Liver (tissue), 8 donors: ENCODE measurements at regions not wholly inside any gene's neighbourhood (a gene's known extent, or its start where the extent isn't known, plus 50 kb on each side); places are given as distances from the start of the nearest gene placed in this dataset.

Experiments used
- DNase-seq: peaks from one replicate; pipeline ENCODE4 v3.0.0-alpha.2; 2017; ENCODE audit warnings: low spot score
- H3K27ac ChIP-seq, 2 donors: one replicate each; pipeline ENCODE4 v1.7.0; 2013; ENCODE audit warnings: inconsistent platforms in 2 of 2, low read length in 2 of 2, control low read depth in 1 of 2, low read depth in 1 of 2, mild to moderate bottlenecking in 1 of 2
- H3K27me3 ChIP-seq, 4 donors: one replicate each; pipeline versions ENCODE4 v1.6.1 to v1.7.0; 2013; ENCODE audit warnings: low read length in 3 of 4, inconsistent platforms in 1 of 4, mild to moderate bottlenecking in 1 of 4, moderate library complexity in 1 of 4; ENCODE audit not compliant: control insufficient read depth in 4 of 4, insufficient read depth in 4 of 4
- H3K36me3 ChIP-seq, 4 donors: one replicate each; pipeline versions ENCODE4 v1.6.1 to v1.7.0; 2013; ENCODE audit warnings: low read length in 3 of 4, mild to moderate bottlenecking in 3 of 4, low read depth in 1 of 4, moderate library complexity in 1 of 4; ENCODE audit not compliant: control insufficient read depth in 4 of 4, insufficient read depth in 3 of 4
- H3K4me1 ChIP-seq, 4 donors: one replicate each; pipeline versions ENCODE4 v1.6.1 to v1.7.0; 2013; ENCODE audit warnings: low read length in 3 of 4, mild to moderate bottlenecking in 3 of 4, moderate library complexity in 1 of 4; ENCODE audit not compliant: control insufficient read depth in 4 of 4, insufficient read depth in 4 of 4
- H3K4me3 ChIP-seq, 3 donors: one replicate each; pipeline versions ENCODE4 v1.6.1 to v1.7.0; 2013; ENCODE audit warnings: low read length in 3 of 3, control low read depth in 1 of 3, low read depth in 1 of 3, mild to moderate bottlenecking in 1 of 3
- H3K9ac ChIP-seq, 2 donors: one replicate each; pipeline ENCODE4 v1.7.0; 2013; ENCODE audit warnings: low read length in 2 of 2, mild to moderate bottlenecking in 2 of 2, moderate library complexity in 2 of 2, control low read depth in 1 of 2, low read depth in 1 of 2
- H3K9me3 ChIP-seq, 4 donors: one replicate each; pipeline versions ENCODE4 v1.6.1 to v1.7.0; 2013; ENCODE audit warnings: low read length in 3 of 4; ENCODE audit not compliant: control insufficient read depth in 4 of 4
- CTCF ChIP-seq: fragments of 150-350 bp; IDR thresholded peaks from 2 replicates; pipeline ENCODE4 v1.5.1; 2017; ENCODE audit warnings: improper control_type of control experiment, low read depth, low read length; ENCODE audit not compliant: missing input control
- EGR1 ChIP-seq, 2 donors: IDR thresholded peaks; 2 replicates each; pipeline ENCODE4 v1.6.1; 2016 to 2018; ENCODE audit warnings: antibody characterized with exemption in 2 of 2, low read depth in 2 of 2
- FOXA1 ChIP-seq: IDR thresholded peaks from 2 replicates; pipeline ENCODE4 v1.6.1; 2016; ENCODE audit warnings: antibody characterized with exemption
- FOXA2 ChIP-seq: IDR thresholded peaks from 2 replicates; pipeline ENCODE4 v1.6.1; 2016; ENCODE audit warnings: antibody characterized with exemption
- GABPA ChIP-seq, 2 donors: IDR thresholded peaks in 1 of 2; conservative IDR thresholded peaks in 1 of 2; 2 replicates each; pipeline ENCODE4 v1.6.1; 2016; ENCODE audit warnings: antibody characterized with exemption in 2 of 2, mild to moderate bottlenecking in 1 of 2, moderate library complexity in 1 of 2
- HNF4A ChIP-seq, 2 donors: conservative IDR thresholded peaks; 2 replicates each; pipeline ENCODE4 v1.6.1; 2016; ENCODE audit warnings: antibody characterized with exemption in 2 of 2, mild to moderate bottlenecking in 2 of 2
- HNF4G ChIP-seq: IDR thresholded peaks from 2 replicates; pipeline ENCODE4 v1.6.1; 2016; ENCODE audit warnings: antibody characterized with exemption
- JUND ChIP-seq, 2 donors: IDR thresholded peaks; 2 replicates each; pipeline ENCODE4 v1.6.1; 2016; ENCODE audit warnings: antibody characterized with exemption in 2 of 2
- MAX ChIP-seq: IDR thresholded peaks from 2 replicates; pipeline ENCODE4 v1.6.1; 2016; ENCODE audit warnings: antibody characterized with exemption
- NR2F2 ChIP-seq: IDR thresholded peaks from 2 replicates; pipeline ENCODE4 v1.6.1; 2016; ENCODE audit warnings: antibody characterized with exemption
- RAD21 ChIP-seq, 2 donors: IDR thresholded peaks; 2 replicates each; pipeline ENCODE4 v1.6.1; 2016; ENCODE audit warnings: antibody characterized with exemption in 2 of 2, mild to moderate bottlenecking in 2 of 2
- RXRA ChIP-seq, 2 donors: IDR thresholded peaks; 2 replicates each; pipeline ENCODE4 v1.6.1; 2017 to 2018; ENCODE audit warnings: antibody characterized with exemption in 2 of 2, mild to moderate bottlenecking in 1 of 2
- SP1 ChIP-seq: IDR thresholded peaks from 2 replicates; pipeline ENCODE4 v1.6.1; 2018; ENCODE audit warnings: antibody characterized with exemption, mild to moderate bottlenecking
- TAF1 ChIP-seq: conservative IDR thresholded peaks from 2 replicates; pipeline ENCODE4 v1.6.1; 2016; ENCODE audit warnings: antibody characterized with exemption, mild to moderate bottlenecking
- YY1 ChIP-seq: IDR thresholded peaks from 2 replicates; pipeline ENCODE4 v1.6.1; 2016; ENCODE audit warnings: antibody characterized with exemption, mild to moderate bottlenecking
- WGBS: extraction: QIAGEN DNeasy Blood & Tissue Kit; methylation state at CpG from one replicate; pipeline ENCODE4 v1.1.7; 2013; 5-methylcytosine and 5-hydroxymethylcytosine counted together
- TF ChIP-seq, protein P1 (sequence below): IDR thresholded peaks from 2 replicates; pipeline ENCODE4 v1.6.1; 2016; ENCODE audit warnings: antibody characterized with exemption, mild to moderate bottlenecking
- TF ChIP-seq, protein P2 (sequence below): IDR thresholded peaks from 2 replicates; pipeline ENCODE4 v1.6.1; 2016; ENCODE audit warnings: antibody characterized with exemption
- TF ChIP-seq, protein P3 (sequence below): IDR thresholded peaks from 2 replicates; pipeline ENCODE4 v1.6.1; 2016; ENCODE audit warnings: antibody characterized with exemption
- donor health status: healthy.
- donor health status: healthy.
- donor health status: healthy.
- donor health status: healthy.
- donor health status: healthy.

DNA sequence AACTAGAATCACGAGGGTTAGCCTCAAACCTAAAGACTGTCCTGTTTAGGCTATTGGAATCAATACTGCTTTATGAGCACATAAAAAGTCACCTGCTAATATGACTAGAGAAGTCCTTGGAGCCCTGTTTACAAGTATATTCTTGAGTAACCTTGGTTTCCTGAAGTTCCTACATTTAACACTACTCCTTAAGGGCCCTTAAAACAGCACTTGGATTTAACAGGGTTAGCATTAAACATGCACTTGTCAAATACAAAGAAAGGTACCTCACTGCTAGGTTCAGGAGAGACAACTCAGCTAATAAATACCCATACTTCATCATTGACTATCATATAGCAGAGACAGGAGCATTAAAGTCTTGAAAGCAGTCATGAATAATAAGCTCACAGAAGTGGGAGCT is 96.7 kb downstream of the SLC5A7 start:
- Histone ChIP-seq H3K36me3 (no peaks in the 10 kb centered on the region), H3K9me3 (no peaks in the 10 kb centered on the region), H3K4me3 (no peak overlapping the region), H3K4me1 (no peaks in the 10 kb centered on the region), H3K27me3 (no peaks in the 10 kb centered on the region), H3K9ac (no peak overlapping the region), H3K27ac (no peak overlapping the region)
- no peak for DNase-seq
- WGBS = 80% methylated on average over 1 of the region's 1 CpG
- TF ChIP-seq YY1 (no peak), SP1 (no peak), MAX (no peak), NR2F2 (no peak), RAD21 (IDR thresholded peaks at IDR 0.05) (no peak), HNF4A (conservative IDR thresholded peaks at IDR 0.05) (no peak), GABPA (IDR thresholded peaks at IDR 0.05 in 1 of 2, conservative IDR thresholded peaks at IDR 0.05 in 1 of 2) (no peak), EGR1 (IDR thresholded peaks at IDR 0.05; ENCODE audit: low read depth in 2 of 2) (no peak), HNF4G (no peak), FOXA1 (no peak), CTCF (no peak), JUND (IDR thresholded peaks at IDR 0.05) (no peak), TAF1 (no peak), RXRA (IDR thresholded peaks at IDR 0.05) (no peak), FOXA2 (no peak)
- TF ChIP-seq, protein P1, sequence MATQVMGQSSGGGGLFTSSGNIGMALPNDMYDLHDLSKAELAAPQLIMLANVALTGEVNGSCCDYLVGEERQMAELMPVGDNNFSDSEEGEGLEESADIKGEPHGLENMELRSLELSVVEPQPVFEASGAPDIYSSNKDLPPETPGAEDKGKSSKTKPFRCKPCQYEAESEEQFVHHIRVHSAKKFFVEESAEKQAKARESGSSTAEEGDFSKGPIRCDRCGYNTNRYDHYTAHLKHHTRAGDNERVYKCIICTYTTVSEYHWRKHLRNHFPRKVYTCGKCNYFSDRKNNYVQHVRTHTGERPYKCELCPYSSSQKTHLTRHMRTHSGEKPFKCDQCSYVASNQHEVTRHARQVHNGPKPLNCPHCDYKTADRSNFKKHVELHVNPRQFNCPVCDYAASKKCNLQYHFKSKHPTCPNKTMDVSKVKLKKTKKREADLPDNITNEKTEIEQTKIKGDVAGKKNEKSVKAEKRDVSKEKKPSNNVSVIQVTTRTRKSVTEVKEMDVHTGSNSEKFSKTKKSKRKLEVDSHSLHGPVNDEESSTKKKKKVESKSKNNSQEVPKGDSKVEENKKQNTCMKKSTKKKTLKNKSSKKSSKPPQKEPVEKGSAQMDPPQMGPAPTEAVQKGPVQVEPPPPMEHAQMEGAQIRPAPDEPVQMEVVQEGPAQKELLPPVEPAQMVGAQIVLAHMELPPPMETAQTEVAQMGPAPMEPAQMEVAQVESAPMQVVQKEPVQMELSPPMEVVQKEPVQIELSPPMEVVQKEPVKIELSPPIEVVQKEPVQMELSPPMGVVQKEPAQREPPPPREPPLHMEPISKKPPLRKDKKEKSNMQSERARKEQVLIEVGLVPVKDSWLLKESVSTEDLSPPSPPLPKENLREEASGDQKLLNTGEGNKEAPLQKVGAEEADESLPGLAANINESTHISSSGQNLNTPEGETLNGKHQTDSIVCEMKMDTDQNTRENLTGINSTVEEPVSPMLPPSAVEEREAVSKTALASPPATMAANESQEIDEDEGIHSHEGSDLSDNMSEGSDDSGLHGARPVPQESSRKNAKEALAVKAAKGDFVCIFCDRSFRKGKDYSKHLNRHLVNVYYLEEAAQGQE = no peak
- TF ChIP-seq, protein P2, sequence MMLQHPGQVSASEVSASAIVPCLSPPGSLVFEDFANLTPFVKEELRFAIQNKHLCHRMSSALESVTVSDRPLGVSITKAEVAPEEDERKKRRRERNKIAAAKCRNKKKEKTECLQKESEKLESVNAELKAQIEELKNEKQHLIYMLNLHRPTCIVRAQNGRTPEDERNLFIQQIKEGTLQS = no peak
- TF ChIP-seq, protein P3, sequence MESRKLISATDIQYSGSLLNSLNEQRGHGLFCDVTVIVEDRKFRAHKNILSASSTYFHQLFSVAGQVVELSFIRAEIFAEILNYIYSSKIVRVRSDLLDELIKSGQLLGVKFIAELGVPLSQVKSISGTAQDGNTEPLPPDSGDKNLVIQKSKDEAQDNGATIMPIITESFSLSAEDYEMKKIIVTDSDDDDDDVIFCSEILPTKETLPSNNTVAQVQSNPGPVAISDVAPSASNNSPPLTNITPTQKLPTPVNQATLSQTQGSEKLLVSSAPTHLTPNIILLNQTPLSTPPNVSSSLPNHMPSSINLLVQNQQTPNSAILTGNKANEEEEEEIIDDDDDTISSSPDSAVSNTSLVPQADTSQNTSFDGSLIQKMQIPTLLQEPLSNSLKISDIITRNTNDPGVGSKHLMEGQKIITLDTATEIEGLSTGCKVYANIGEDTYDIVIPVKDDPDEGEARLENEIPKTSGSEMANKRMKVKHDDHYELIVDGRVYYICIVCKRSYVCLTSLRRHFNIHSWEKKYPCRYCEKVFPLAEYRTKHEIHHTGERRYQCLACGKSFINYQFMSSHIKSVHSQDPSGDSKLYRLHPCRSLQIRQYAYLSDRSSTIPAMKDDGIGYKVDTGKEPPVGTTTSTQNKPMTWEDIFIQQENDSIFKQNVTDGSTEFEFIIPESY = no peak

- WGBS = 74% methylated on average over 3 of the region's 3 CpGs
- H3K9ac ChIP-seq = no peak overlapping the region
- no peak for DNase-seq
- H3K4me3 ChIP-seq = no peak overlapping the region
- TF ChIP-seq RAD21 (IDR thresholded peaks at IDR 0.05) (no peak), RXRA (IDR thresholded peaks at IDR 0.05) (no peak), NR2F2 (no peak), FOXA2 (no peak), MAX (no peak), JUND (IDR thresholded peaks at IDR 0.05) (no peak), HNF4G (no peak), GABPA (IDR thresholded peaks at IDR 0.05 in 1 of 2, conservative IDR thresholded peaks at IDR 0.05 in 1 of 2) (no peak), EGR1 (IDR thresholded peaks at IDR 0.05; ENCODE audit: low read depth in 2 of 2) (no peak)
- TF ChIP-seq, protein P3 = no peak
- no peaks in the 10 kb centered on the region for H3K36me3 ChIP-seq
- H3K27me3 ChIP-seq = no peaks in the 10 kb centered on the region
- H3K4me1 ChIP-seq = no peaks in the 10 kb centered on the region
- peaks cover 0 to 2% (median 0%) of the 10 kb centered on the region in 4 donors for H3K9me3 ChIP-seq
- H3K27ac ChIP-seq = no peak overlapping the region
These were observed 98.0 kb downstream of the SLC5A7 start for GRCh38 chr2:108084311-108084710.
